ENCODE measurements at regions not wholly inside any gene's neighbourhood (a gene's known extent, or its start where the extent isn't known, plus 50 kb on each side); places are given as distances from the start of the nearest gene placed in this dataset.

DNA sequence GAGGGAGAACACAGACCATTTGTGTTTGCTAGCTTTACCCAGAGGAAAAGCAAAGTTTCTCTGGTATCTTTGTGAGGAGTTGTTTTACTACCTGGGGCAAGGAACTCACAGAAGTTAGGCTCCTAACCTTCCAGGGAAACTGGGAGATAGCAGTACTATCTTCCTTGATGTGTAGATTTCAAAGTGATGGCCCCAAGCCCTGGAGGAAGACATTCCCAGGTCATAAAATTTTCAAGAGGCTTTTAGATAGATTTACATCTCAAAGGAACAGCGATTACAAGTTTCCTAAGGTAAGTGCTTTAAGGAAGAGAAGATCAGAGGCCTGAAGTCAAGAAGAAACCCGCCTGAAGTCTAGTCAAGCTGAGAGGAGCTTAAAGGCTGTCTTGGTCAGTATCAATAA lies 1187.8 kb upstream of the TMEFF2 start (continued):
- TF ChIP-seq, protein P1, sequence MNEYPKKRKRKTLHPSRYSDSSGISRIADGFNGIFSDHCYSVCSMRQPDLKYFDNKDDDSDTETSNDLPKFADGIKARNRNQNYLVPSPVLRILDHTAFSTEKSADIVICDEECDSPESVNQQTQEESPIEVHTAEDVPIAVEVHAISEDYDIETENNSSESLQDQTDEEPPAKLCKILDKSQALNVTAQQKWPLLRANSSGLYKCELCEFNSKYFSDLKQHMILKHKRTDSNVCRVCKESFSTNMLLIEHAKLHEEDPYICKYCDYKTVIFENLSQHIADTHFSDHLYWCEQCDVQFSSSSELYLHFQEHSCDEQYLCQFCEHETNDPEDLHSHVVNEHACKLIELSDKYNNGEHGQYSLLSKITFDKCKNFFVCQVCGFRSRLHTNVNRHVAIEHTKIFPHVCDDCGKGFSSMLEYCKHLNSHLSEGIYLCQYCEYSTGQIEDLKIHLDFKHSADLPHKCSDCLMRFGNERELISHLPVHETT (tag by site-specific recombination; IDR thresholded peaks at IDR 0.05) = no peak
- TF ChIP-seq ZNF560 (tag by site-specific recombination; IDR thresholded peaks at IDR 0.05; ENCODE audit: borderline replicate concordance) (no peak), ZNF26 (tag by site-specific recombination; IDR thresholded peaks at IDR 0.05) (no peak), ZXDB (tag by site-specific recombination; IDR thresholded peaks at IDR 0.05) (no peak), ZNF404 (tag by site-specific recombination; IDR thresholded peaks at IDR 0.05) (no peak), ZBTB17 (tag by site-specific recombination; IDR thresholded peaks at IDR 0.05) (no peak)

DNA sequence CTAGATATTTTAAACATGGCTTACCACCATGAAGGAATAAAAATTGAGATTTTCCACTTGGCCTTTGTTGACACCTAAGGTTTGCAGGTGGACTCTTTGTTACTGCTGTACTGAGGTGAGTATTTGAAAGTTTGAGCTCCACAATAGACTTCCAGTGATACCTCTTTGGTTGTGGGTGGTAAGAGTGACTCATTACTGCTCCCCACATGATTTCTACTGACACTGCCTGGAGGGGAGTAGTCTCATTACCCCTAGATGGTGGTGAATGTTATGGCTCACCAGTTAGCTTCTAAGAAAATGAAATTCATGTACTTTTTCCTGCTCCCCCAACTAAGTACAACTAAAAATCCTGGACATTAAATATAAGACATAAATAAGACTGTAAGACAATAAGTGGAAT lies 1183.1 kb upstream of the TMEFF2 start:
- no peak overlapping the region for H3K4me3 ChIP-seq (ENCODE audit: low read depth, low read length)
- no peaks in the 10 kb centered on the region for H3K9me3 ChIP-seq (ENCODE audit: control insufficient read depth, insufficient read depth, low read depth, low read length)
- ChIA-PET POLR2A (no interaction called here), CTCF (no interaction called here)
- H3K36me3 ChIP-seq (ENCODE audit: control insufficient read depth in 2 of 2, insufficient read depth in 1 of 2, low read length in 2 of 2) = no peaks in the 10 kb centered on the region
- H3K27ac ChIP-seq (ENCODE audit: extremely low read depth, low read depth, low read length) = no peak overlapping the region
- no peaks in the 10 kb centered on the region for H3K4me1 ChIP-seq (ENCODE audit: control insufficient read depth, insufficient read depth, low read length)
- TF ChIP-seq ZNF777 (tag by site-specific recombination; IDR thresholded peaks at IDR 0.05; ENCODE audit: borderline replicate concordance) = no peak
- TF ChIP-seq, protein P2, sequence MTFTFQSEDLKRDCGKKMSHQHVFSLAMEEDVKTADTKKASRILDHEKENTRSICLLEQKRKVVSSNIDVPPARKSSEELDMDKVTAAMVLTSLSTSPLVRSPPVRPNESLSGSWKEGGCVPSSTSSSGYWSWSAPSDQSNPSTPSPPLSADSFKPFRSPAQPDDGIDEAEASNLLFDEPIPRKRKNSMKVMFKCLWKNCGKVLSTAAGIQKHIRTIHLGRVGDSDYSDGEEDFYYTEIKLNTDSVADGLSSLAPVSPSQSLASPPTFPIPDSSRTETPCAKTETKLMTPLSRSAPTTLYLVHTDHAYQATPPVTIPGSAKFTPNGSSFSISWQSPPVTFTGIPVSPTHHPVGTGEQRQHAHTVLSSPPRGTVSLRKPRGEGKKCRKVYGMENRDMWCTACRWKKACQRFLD (tag by site-specific recombination; IDR thresholded peaks at IDR 0.05) = no peak
- TF ChIP-seq ZSCAN4 (tag by site-specific recombination; IDR thresholded peaks at IDR 0.05) = no peak
- TF ChIP-seq KLF7 (tag by site-specific recombination; IDR thresholded peaks at IDR 0.05; ENCODE audit: borderline replicate concordance) = no peak
- no peak for TF ChIP-seq ZBTB20 (tag by site-specific recombination; IDR thresholded peaks at IDR 0.05)
- no peak for TF ChIP-seq ZNF560 (tag by site-specific recombination; IDR thresholded peaks at IDR 0.05; ENCODE audit: borderline replicate concordance)
- TF ChIP-seq ZNF571 (tag by site-specific recombination; IDR thresholded peaks at IDR 0.05) = no peak
- TF ChIP-seq ZNF624 (tag by site-specific recombination; IDR thresholded peaks at IDR 0.05) = no peak

DNA sequence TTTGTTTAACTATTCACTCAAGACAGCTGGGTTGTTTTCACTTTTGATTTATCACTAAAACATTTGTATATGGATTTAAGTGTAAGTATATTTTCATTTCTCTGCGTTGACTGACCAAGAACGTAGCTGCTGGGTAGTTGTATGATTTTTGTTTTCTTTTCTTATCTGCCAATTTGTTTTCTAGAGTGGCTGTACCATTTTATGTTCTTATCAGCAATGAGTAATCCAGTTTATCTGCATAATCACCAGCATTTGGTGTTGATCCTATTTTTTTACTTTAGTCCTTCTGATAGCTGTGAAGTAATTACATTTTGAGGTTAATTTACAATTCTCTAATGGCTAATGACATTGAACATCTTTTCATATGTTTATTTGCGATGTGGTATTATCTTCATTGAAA lies 1178.4 kb upstream of the TMEFF2 start:
- Histone ChIP-seq H3K4me3 (ENCODE audit: low read depth, low read length) (no peak overlapping the region), H3K9me3 (ENCODE audit: control insufficient read depth, insufficient read depth, low read depth, low read length) (no peaks in the 10 kb centered on the region), H3K36me3 (ENCODE audit: control insufficient read depth in 2 of 2, insufficient read depth in 1 of 2, low read length in 2 of 2) (no peaks in the 10 kb centered on the region), H3K27ac (ENCODE audit: extremely low read depth, low read depth, low read length) (no peak overlapping the region), H3K4me1 (ENCODE audit: control insufficient read depth, insufficient read depth, low read length) (no peaks in the 10 kb centered on the region)
- ChIA-PET POLR2A (no interaction called here), CTCF (no interaction called here)
- TF ChIP-seq FEZF1 (tag by site-specific recombination; IDR thresholded peaks at IDR 0.05) = peak; percentile 80
- no peak for TF ChIP-seq ZNF658 (tag by site-specific recombination; IDR thresholded peaks at IDR 0.05)
- peak; percentile 88 for TF ChIP-seq TCF7L2 (IDR thresholded peaks at IDR 0.05; ENCODE audit: borderline replicate concordance, low read depth, low read length)

GRCh38 chr2:193371200-193371599 lies 1176.5 kb upstream of the TMEFF2 start:
- CTCF ChIA-PET = no interaction called here
- POLR2A ChIA-PET = no interaction called here
- Histone ChIP-seq H3K27ac (ENCODE audit: extremely low read depth, low read depth, low read length) (no peak overlapping the region), H3K4me3 (ENCODE audit: low read depth, low read length) (no peak overlapping the region), H3K36me3 (ENCODE audit: control insufficient read depth in 2 of 2, insufficient read depth in 1 of 2, low read length in 2 of 2) (no peaks in the 10 kb centered on the region), H3K9me3 (ENCODE audit: control insufficient read depth, insufficient read depth, low read depth, low read length) (no peaks in the 10 kb centered on the region), H3K4me1 (ENCODE audit: control insufficient read depth, insufficient read depth, low read length) (no peaks in the 10 kb centered on the region)
- TF ChIP-seq FEZF1 (tag by site-specific recombination; IDR thresholded peaks at IDR 0.05) (no peak), ZNF423 (tag by site-specific recombination; IDR thresholded peaks at IDR 0.05) (no peak), ZNF560 (tag by site-specific recombination; IDR thresholded peaks at IDR 0.05; ENCODE audit: borderline replicate concordance) (no peak), ZNF529 (tag by site-specific recombination; IDR thresholded peaks at IDR 0.05; ENCODE audit: insufficient replicate concordance) (no peak), ZFP41 (tag by site-specific recombination; IDR thresholded peaks at IDR 0.05; ENCODE audit: borderline replicate concordance) (no peak), ZNF791 (tag by site-specific recombination; IDR thresholded peaks at IDR 0.05) (no peak), ZBTB7A (tag by site-specific recombination; IDR thresholded peaks at IDR 0.05; ENCODE audit: low read depth) (no peak)
- TF ChIP-seq, protein P1 (tag by site-specific recombination; IDR thresholded peaks at IDR 0.05) = no peak
